Nephron (organoid): ENCODE measurements at regions not wholly inside any gene's neighbourhood (a gene's known extent, or its start where the extent isn't known, plus 50 kb on each side); places are given as distances from the start of the nearest gene placed in this dataset.
"Not testable (repeated sequence)": the region's sequence is repeated elsewhere in the genome, so short reads cannot be mapped to it uniquely, and the experiment has no call there.

ENCODE experiments used
- H3K27ac Mint-ChIP-seq, 3 experiments: 2 replicates each; pipeline ENCODE4 v1.8.0; 2020; ENCODE audit warnings: mixed read lengths in 3 of 3, mild to moderate bottlenecking in 2 of 3, moderate library complexity in 1 of 3
- H3K27me3 Mint-ChIP-seq: 2 replicates; pipeline ENCODE4 v1.8.0; 2021; ENCODE audit warnings: low read depth, mild to moderate bottlenecking, moderate library complexity, mixed read lengths
- H3K36me3 Mint-ChIP-seq: 2 replicates; pipeline ENCODE4 v1.8.0; 2020; ENCODE audit warnings: low read depth, mixed read lengths
- H3K4me1 Mint-ChIP-seq: 2 replicates; pipeline ENCODE4 v1.8.0; 2020; ENCODE audit warnings: mixed read lengths
- H3K4me3 Mint-ChIP-seq, 3 experiments: 2 replicates each; pipeline ENCODE4 v1.8.0; 2020; ENCODE audit warnings: mild to moderate bottlenecking in 3 of 3, mixed read lengths in 3 of 3, moderate library complexity in 2 of 3
- H3K9me3 Mint-ChIP-seq: 2 replicates; pipeline ENCODE4 v1.8.0; 2020; ENCODE audit warnings: mixed read lengths
- CTCF ChIP-seq, 3 experiments: fragments of 200-600 bp; sonication (generic); IDR thresholded peaks; one replicate each; pipeline ENCODE4 v1.5.0; 2021; ENCODE audit warnings: antibody characterized with exemption in 3 of 3; ENCODE audit not compliant: unreplicated experiment in 3 of 3

GRCh38 chr7:8327199-8327598, 65.2 kb upstream of the ICA1 start:
- H3K4me3 Mint-ChIP-seq: no peak overlapping the region
- no peaks in the 10 kb centered on the region for H3K4me1 Mint-ChIP-seq
- no peaks in the 10 kb centered on the region for H3K9me3 Mint-ChIP-seq
- TF ChIP-seq CTCF (IDR thresholded peaks at IDR 0.05; ENCODE audit: unreplicated experiment in 3 of 3): no peak
- H3K36me3 Mint-ChIP-seq: no peaks in the 10 kb centered on the region
- H3K27ac Mint-ChIP-seq: no peak overlapping the region
- H3K27me3 Mint-ChIP-seq: no peaks in the 10 kb centered on the region

GRCh38 chr7:8338206-8338605, 76.2 kb upstream of the ICA1 start:
- Mint-ChIP-seq H3K27ac (no peak overlapping the region), H3K27me3 (no peaks in the 10 kb centered on the region), H3K4me3 (no peak overlapping the region), H3K4me1 (no peaks in the 10 kb centered on the region), H3K36me3 (no peaks in the 10 kb centered on the region), H3K9me3 (no peaks in the 10 kb centered on the region)
- TF ChIP-seq CTCF (IDR thresholded peaks at IDR 0.05; ENCODE audit: unreplicated experiment in 3 of 3): no peak

DNA sequence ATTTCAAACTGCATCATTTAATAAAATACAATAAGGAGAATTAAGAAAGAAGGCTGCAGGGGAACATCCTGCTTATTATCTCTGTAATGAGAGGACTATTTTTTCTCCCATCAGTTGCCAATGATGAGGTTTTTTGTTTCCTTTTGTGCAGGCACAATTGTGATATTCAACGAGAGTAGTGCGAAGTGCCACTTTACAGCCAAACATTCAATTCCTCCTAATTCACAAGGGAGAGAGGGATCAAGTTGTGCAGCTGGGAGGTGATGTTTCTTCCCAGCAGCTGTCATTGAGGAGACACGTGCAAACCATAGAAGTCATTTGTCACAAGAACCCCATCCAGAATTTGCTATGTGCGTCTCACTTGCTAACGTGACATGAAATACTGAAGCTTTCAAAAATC, 81.6 kb upstream of the ICA1 start:
- Mint-ChIP-seq H3K4me1 (peaks cover 5% of the 10 kb centered on the region), H3K36me3 (no peaks in the 10 kb centered on the region), H3K9me3 (peaks cover 10% of the 10 kb centered on the region), H3K27ac (no peak overlapping the region), H3K27me3 (no peaks in the 10 kb centered on the region), H3K4me3 (no peak overlapping the region)
- TF ChIP-seq CTCF (IDR thresholded peaks at IDR 0.05; ENCODE audit: unreplicated experiment in 3 of 3): no peak

GRCh38 chr7:8347395-8347794, 85.4 kb upstream of the ICA1 start:
- not testable (repeated sequence) for H3K27me3 Mint-ChIP-seq, H3K4me3 Mint-ChIP-seq, H3K27ac Mint-ChIP-seq, H3K4me1 Mint-ChIP-seq, H3K36me3 Mint-ChIP-seq
- H3K9me3 Mint-ChIP-seq: peaks cover 10% of the 10 kb centered on the region

DNA sequence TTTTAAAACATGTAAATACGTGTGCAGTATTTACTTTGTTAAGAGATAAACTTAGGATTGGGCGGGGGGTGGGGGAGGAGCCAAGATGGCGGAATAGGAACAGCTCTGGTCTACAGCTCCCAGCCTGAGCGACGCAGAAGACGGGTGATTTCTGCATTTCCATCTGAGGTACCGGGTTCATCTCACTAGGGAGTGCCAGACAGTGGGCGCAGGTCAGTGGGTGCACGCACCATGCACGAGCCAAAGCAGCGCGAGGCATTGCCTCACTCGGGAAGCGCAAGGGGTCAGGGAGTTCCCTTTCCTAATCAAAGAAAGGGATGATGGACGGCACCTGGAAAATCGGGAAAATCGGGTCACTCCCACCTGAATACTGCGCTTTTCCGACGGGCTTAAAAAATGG, 81.8 kb upstream of the NXPH1 start:
- H3K4me1 Mint-ChIP-seq, H3K27ac Mint-ChIP-seq, H3K36me3 Mint-ChIP-seq, H3K9me3 Mint-ChIP-seq, H3K27me3 Mint-ChIP-seq, H3K4me3 Mint-ChIP-seq: not testable (repeated sequence)

GRCh38 chr7:8353991-8354390, 79.4 kb upstream of the NXPH1 start:
- peaks cover 2% of the 10 kb centered on the region for H3K9me3 Mint-ChIP-seq
- no peak for TF ChIP-seq CTCF (IDR thresholded peaks at IDR 0.05; ENCODE audit: unreplicated experiment in 3 of 3)
- H3K27me3 Mint-ChIP-seq: no peaks in the 10 kb centered on the region
- H3K36me3 Mint-ChIP-seq: no peaks in the 10 kb centered on the region
- no peak overlapping the region for H3K27ac Mint-ChIP-seq
- H3K4me3 Mint-ChIP-seq: no peak overlapping the region
- no peaks in the 10 kb centered on the region for H3K4me1 Mint-ChIP-seq

DNA sequence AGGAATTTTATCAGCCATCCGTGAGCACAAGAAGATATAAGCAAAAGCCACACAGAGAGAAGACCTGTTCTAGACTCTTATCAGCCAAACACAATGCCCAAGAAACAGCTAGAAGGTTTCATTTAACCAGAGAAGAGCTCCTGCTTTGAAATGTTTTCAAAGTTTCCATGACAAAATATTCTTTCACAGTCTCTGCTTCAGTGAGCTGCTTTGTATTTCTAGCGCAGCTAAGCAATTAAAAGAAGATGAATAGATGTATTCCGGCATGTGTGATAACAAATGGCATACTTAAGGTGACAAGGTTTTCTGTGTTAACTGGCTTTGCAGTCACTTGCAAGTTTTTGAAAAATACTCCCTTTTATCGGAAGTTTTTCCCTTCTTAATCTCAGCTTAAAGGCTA, 78.9 kb upstream of the NXPH1 start:
- Mint-ChIP-seq H3K27ac (no peak overlapping the region), H3K4me1 (no peaks in the 10 kb centered on the region), H3K36me3 (no peaks in the 10 kb centered on the region), H3K4me3 (no peak overlapping the region), H3K27me3 (no peaks in the 10 kb centered on the region), H3K9me3 (peaks cover 2% of the 10 kb centered on the region)
- TF ChIP-seq CTCF (IDR thresholded peaks at IDR 0.05; ENCODE audit: unreplicated experiment in 3 of 3): no peak
